IPS-NIHi7 (cell line): ENCODE measurements at regions not wholly inside any gene's neighbourhood (a gene's known extent, or its start where the extent isn't known, plus 50 kb on each side); places are given as distances from the start of the nearest gene placed in this dataset.
"Not testable (repeated sequence)": the region's sequence is repeated elsewhere in the genome, so short reads cannot be mapped to it uniquely, and the experiment has no call there.

Source experiments
- DNase-seq: peaks from one replicate; pipeline ENCODE4 v3.0.0; 2012; ENCODE audit warnings: mixed read lengths; ENCODE audit errors: extremely low spot score

DNA sequence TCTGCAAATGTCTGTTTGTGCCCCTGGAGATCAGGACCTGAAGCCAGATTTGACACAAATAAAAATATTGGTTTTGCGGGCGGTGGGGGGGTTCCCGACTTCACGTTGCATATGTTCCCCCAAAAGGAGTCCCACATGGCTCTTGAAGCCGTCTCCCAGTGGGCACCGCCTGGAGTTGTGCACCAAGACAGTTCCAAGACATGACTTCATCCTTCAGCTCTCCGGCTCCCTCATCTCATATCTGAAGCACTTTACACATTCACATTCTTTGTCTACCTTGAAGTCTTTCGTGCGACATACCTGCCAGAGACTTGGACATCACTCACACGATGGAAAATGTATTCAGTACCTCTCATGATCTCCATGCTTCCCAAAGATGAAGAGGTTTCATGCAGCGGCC, 362.8 kb upstream of the FOXK1 start:
- DNase-seq: no peak

DNA sequence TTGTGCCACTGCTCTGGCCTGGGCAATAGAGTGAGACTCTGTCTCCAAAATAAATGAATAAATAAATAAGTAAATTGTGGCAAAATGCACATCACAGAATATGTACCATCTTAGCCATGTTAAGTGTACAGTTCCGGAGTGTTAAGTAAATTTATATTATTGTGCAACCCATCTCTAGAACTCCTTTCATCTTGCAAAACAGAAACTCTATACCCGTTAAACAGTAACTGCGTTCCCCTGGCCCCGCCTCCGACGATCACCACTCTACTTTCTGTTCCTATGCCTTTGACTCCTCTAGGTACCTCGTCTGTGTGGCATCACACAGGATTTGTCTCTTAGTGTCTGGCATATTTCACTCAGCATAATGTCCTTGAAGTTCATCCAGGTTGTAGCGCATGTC, 356.4 kb upstream of the FOXK1 start:
- DNase-seq: no peak

DNA sequence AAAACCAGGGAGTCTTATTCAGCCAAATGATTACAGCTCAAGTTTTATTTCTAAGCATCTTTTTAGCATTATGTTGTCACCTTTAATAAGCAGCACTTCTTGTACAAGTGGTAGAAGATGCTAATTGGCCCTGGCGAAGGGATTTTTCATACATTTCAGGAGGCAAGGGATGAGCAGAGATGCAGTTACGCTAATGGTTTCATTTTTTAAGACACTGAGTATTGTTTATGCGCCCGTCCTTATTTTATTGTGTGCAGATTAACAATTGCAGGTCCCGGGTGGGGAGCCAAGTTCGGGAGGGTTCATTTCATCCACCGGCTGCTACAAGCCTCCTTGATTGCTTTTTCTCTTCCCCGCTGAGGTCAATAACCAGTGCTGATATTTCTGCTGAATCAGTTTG, 350.4 kb upstream of the FOXK1 start:
- no peak for DNase-seq

DNA sequence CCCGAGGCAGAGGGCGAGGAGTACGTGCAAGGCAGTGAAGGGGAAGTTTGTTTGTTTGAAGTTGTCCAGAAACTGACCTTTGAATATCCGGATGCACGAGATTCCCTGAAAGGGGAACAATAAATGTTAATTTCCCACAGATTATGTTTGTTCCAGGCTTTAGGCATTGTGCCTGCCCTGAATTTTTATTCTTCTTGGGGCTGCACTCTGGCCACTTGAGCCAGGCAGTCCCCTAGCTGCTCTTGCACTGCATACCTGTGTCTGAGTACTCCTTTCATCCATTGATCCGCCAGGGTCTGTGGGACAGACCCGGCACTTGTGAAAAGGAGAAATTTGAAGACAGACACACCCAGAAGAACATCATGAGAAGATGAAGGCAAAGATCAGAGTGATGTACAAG, 343.5 kb upstream of the FOXK1 start:
- DNase-seq: no peak

DNA sequence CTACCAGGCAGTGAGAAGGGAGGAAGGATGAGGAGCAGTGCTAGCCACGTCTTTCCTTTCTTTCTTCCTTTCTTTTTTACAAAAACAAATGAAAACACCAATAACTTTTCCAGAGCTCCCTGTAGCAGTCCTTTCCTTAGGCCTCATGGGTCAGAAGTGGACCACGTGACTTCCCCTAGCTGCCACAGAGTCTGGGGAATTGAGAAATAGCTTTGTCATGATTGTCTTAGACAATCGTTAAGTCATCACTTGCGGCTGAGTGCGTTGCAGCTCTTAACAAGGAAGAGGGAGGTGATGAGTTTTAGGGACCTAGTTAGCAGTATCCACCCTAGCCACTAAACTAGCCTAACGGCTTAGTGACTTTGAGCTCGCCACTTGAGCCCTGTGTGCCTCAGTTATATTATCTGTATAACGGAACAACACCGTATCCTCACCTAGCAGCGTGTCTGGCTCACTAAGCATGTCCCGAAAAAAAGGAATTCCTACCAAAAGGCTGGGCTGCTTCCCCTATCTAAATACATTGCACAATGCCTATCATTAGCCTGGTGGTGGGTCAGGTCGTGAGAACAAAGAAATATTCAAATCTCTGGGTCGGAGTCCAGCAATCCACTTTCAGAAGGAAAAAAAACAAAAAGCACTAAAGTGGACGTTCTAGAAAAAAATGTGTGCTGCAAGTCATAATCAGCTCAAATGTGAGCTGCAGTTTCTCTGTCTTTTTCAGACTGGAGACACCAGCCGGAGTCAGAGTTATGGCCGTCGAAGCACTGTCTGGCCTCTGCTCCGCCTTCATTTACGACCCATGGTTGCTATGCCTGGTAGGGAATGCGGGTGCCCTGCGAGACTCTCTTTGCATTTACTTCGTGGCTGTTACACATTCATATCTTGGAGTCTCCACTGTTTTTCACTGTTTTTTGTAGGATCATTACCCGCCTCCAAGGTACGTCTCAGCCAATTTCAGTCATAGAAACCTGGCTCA, 338.5 kb upstream of the FOXK1 start:
- no peak for DNase-seq

DNA sequence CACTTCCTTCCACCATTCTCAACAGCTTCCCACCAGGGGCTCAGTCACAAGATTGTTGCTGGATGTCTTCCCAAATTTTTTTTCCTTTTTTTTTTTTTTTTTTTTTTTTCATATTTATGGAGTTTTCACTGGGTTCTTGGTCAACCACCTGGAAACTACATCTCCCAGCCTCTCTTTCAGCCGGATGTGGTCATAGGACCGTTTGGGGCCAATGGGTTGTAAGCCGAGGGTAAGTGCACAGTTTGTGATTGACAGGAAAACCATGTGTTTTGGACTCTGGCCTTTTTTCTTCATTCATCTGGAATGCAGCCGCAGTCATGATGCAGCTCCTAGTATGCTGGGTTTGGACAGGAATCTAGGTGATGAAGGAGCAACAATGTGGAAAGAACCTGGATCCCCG, 337.1 kb upstream of the FOXK1 start:
- no peak for DNase-seq

DNA sequence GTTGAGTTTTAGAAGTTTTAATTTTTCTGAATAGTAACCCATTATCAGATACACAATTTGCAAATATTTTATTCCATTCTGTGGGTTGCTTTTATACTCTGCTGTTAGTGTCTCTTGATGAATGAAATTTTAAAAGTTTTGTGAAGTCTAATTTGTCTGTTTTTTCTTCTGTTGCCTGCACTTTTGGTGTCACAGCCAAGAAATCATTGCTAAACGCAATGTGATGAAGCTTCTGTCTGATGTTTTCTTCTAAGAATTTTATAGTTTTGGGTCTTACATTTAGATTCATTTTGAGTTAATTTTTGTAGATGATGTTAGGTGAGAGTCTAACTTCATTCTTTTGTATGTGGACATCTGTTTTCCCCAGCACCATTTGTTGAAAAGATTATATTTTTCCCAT, 330.0 kb upstream of the FOXK1 start:
- DNase-seq: no peak

DNA sequence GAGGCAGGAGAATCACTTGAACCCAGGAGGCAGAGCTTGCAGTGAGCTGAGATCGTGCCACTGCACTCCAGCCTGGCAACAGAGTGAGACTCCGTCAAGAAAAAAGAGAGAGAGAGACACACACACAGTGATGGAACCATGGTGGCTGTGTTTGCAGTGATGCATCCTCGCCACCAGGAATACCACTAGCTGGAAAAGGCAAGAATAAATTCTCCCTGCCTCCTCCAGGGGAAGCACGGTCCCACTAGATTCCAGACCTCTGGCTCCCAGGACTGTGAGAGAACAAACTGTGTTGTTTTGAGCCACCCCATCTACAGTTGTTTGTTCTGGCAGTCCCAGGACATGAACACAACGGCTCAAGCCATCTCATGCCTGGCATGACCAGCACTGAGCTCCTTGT, 320.3 kb upstream of the FOXK1 start:
- no peak for DNase-seq

DNA sequence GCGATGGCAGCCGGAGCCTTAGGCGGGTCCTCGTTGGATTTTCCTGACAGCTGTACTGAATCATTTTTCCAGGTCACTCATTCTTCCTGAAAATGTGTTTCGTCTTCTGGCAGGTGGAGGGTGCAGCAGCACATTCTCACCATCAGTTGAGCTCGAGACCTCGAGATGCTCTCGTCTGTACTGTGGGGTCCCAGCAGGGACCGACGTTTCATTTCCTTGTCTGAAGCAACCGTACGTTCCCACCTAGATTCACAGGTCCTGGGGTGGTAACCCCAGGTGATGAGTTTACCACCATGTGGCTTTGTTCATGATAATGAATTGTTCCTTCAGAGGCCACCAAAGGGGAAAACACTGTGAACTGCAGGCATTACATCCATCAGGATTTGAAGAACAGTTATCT, 298.5 kb upstream of the FOXK1 start:
- no peak for DNase-seq

DNA sequence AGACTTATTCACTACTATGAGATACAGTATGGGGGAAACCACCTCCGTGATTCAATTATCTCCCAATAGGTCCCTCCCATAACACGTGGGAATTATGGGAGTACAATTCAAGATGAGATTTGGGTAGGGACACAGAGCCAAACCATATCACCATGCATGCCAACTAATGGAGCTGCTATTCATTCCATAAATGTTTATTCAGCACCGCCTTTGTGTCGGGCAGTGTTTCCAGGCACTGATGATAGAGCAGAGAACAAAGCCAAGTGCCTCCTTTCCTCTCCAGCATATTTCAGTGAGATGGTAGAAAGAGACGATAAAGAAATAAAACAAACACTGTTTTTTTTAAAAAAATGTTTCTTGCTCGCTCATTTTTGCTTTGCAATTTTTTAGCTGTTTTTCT, 295.9 kb upstream of the FOXK1 start:
- no peak for DNase-seq

DNA sequence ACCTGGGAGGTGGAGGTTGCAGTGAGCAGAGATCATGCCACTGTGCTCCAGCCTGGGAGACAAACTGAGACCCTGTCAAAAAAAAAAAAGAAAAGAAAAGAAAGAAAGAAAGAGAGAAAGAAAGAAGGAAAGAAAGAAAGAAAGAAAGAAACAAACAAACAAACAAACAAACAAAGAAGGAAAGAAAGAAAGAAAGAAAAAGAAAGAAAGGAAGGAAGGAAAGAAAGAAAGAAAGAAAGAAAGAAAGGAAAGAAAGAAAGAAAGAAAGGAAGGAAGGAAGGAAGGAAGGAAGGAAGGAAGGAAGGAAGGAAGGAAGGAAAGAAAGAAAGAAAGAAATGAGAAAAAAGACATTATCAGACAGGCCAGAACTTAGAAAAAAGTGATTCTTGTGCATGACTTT, 291.0 kb upstream of the FOXK1 start:
- not testable (repeated sequence) for DNase-seq

DNA sequence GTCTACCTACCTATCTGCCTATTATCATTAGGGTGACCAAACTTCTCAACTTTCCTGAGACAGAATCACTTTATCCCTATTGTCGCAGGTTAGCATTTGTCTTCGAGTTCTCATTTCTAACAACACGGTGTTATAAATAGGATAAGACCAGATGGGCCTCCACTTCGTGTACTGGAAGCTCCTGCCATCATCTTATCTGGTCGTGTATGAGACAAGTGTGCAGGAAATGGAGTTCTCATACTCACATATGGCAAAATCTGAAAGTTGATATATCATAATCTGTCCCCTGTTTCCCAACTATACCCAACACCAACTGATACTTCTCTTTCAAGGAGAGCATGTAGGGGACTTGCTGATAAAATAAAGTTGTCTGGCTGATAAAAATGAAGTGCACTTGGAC, 287.4 kb upstream of the FOXK1 start:
- no peak for DNase-seq

DNA sequence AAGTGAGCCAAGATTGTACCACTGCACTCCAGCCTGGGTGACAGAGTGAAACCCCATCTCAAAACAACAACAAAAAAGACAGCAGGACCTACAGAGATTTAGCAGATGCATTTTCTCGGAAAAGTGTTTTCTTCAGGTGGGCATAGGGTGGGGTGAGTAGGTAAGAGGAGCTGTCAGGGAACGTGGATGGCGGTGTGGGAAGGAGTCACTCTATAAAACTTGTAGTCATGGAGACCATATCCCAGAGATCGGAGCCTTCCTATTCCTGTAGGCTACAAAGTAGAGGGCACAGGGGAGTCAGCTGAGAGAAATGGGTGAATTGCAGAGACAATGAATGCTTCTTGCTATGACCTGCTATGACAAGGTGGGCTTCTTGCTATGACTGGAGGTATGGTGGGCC, 283.0 kb upstream of the FOXK1 start:
- DNase-seq: no peak

DNA sequence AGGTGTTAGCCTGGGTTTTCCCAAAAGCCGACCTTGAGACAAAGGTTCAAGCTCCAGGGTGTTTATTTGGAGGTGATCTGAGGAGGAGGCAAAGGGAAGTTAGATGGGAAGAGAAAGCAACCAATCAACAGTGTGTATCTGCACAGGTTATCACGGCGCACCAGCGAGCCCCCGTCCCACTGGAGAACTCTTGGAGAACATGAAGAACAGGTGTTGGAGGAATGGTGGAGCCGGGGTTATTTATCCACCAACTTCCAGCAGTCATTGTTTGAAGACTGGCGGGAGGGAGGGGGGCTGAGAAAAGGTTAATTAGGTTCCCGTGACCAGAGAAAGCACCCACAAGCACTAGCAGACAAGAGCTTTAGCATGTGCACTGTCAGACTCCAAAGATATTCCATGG, 282.5 kb upstream of the FOXK1 start:
- no peak for DNase-seq

DNA sequence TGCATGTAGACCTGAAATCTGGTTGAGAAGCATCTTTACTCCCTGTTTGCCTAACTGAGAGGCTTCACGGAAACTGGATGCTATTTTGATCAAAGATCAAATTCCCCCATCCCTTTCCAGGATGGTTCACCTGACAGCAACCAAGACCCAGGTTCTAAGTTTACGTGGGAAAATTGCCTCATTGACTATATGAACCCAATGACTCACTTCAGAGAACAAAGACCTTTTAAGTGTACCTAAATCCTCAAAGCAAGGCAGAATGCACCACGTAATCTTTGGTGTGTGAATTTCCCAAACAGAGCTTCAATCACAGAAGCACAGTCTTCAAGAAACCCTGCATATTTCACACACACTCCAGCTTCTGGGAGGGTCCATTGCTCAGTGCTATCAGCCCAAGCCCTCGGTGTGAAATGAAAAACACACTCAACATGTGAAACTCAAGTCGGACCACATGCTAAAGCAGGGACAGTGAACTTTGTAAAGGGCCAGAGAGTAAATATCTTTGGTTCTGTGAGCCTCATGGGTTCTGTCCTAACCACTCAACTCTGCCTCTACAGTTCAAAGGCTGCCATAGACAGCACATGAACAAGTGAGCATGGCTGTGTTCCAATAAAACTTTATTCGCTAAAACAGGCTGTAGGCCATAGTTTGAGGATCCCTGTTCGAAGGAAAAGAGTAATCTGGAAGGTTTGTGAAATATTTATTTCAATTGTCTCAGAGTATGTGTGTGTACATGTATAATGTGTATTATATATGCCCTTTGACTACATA, 275.6 kb upstream of the FOXK1 start:
- no peak for DNase-seq

DNA sequence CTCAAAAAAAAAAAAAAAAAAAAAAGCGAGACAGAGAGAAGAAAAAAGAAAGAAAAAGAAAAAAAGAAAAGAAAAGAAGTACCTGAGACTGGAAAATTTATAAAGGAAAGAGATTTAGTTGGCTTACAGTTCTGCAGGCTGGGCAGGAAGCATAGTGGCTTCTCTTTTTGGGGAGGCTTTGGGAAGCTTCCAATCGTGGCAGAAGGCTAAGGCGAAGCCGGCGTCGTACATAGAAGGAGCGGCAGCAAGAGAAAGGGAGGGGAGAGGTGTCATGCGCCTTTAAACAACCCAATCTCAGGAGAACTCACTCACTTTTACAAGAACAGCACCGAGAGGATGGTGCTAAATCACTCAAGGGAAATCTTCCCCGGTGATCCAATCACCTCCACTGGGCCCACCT, 272.1 kb upstream of the FOXK1 start:
- no peak for DNase-seq

DNA sequence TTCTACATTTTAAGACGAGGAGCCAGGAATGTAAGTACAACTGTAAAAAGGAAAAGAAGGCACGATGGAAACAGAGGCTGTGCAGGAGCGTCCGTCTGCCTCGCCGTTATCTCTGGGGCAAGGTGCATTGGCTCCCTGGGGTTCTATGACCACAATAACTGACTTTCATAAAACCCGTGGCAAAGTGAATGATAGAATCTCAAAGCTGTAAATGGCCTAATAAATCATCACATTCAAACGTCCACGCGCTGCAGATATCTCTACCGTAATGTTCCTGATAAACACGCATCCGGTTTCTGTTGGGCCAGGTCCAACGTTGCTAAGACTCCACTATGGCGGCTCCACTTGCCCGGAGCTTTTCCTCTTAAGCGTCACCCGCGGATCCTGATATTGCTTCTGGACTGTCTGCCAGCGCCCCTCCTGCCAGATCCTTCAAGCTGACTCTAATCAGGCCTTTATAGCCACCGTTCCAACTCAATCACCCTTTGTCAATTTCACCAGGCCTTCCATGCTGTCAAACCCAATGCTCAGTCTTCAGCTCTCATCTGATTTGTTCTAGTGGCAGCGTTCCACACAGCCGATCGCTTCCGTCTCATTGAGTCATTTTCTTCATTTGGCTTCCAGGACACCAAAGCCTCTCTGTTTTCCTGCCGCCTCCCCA, 265.6 kb upstream of the FOXK1 start:
- DNase-seq: no peak

DNA sequence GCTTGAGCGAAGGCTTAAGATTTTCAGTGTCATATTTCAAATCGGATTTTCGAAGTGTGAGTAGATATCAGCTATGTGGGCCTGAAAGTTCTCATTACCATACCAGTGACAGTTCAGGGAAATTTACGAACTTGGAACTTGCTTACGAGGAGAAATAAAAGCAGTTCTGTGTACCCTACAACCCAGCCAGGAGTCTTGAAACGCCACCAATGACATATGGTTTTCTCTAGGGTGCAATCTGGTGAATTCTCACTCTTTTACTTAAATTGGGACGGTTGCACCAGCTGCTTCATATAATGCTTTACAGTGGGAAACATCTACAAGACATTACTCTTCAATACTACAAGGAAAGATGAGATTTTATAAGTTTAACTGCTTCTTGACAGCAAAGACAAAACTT, 253.6 kb upstream of the FOXK1 start:
- no peak for DNase-seq

DNA sequence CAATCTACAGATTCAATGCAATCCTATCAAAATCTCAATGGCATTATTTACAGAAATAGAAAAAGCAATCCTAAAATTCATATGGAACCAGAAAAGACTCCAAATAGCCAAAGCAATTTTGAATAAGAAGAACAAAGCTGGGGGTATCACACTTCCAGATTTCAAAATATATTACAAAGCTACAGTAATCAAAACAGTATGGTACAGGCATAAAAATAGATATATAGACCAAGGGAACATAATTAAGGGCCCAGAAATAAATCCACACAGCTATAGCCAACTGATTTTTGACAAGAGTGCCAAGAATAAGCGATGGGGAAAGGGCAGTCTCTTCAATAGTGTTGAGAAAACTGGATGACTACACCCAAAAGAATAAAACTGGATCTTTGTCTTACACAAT, 251.9 kb upstream of the FOXK1 start:
- DNase-seq: no peak

DNA sequence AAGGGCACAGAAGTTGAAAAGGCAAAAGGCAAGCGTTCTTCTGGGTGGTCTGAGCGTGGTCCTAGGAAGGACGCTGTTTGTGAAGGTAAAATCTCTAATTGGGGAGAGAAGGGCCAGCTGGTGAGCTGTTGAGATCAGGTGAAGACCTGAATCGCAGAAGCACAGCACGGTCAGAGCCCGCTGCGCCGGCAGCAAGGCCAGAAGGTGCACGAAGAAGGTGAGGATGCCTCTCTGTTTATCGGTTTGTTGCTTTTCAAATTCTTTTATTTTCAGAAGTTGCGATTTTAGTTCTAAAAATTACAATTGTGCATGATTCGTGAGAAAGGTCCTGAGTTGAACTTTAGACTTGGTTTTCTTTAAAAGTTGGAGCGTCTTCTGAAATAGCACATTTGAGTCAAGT, 247.8 kb upstream of the FOXK1 start:
- DNase-seq: no peak

DNA sequence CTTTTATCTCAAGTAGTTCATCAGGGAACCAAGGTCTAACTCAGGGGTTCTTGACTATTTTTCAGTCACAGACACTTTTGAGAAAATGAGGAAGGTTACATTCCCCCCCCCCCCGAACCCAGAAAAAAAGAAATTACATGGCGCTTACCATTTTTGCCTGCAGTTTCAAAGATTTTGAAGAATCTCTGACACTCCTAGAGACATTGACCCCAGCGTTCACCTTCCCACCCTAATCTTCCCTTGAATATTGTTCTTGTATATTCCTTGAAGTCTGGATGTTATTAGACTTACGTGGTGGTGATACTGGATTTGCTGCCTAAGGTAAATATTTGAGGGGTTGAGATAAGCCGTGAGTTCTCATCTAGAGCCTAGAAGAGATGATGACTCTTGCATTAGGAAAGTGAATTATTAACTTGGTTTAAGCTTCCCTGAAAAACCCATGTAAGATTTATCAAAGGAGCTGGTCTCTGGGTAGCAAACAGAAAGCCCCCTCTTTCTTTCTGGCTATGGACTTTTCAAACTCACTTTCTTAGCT, 245.7 kb upstream of the FOXK1 start:
- no peak for DNase-seq

DNA sequence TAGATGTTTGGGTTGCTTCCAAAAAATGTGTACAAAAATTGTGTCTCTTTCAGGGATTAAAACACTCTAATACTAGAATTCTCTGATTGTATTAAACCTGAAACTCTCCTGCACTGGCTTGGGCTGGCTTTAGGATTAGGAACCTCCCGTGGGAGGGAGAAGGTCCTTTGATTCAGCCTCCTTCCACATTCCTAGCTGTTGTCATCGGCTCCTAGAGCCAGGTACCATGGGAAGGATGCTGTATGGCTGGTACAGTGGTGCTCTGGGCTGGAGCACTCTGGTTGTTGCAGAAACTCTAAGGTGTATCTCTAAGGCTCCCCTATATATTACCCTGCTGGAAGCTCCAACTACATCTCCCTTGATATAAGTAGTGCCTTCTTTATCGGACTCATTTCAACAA, 245.2 kb upstream of the FOXK1 start:
- DNase-seq: no peak
